ENCODE measurements at regions not wholly inside any gene's neighbourhood (a gene's known extent, or its start where the extent isn't known, plus 50 kb on each side); places are given as distances from the start of the nearest gene placed in this dataset.
A peak's percentile ranks its signal among the peaks of the same experiment; 100 is the strongest.

DNA sequence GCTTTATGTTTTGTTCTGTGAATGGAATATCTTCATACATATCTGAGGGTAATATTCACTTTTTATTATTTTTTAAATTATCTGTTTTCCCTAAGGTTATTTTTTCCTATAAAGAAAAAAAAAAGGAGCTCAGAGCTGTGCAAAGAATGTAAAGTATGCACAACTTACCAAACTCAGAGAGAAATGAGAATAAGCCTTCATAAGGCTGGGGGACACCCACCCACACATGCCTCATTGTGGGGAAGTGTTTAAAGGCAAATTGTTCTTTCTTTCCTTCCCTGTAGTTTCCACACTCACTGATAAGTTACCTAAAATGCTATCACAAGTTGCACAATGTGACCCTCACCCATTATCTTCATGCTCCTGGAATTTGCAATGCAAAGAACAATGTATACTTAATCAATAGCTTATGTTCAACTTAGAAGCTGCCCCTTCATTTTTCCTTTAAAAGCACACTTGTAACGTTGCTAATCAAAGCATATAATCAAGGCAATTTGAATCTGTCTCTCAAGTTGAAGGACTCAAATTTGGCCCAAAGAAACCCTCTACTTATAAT, 108.1 kb downstream of the GNAT3 start:
- DNase-seq: no peak

DNA sequence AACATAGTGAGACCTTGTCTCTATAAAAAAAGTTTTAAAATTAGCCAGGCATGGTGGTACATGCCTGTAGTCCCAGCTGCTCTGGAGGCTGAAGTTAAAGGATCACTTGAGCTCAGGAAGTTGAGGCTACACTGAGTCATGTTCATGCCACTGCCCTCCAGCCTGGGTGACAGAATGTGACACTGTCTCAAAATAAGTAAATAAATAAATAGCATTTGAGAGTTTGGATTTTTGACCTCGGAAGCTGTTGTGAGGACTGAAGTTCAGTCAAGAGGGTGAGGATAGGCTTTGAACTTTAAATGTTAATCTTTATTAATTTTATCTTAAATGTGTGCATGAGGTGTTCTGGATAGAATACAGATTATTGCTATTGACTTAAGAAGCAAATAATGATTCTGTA, 110.2 kb downstream of the GNAT3 start:
- no peak for DNase-seq

DNA sequence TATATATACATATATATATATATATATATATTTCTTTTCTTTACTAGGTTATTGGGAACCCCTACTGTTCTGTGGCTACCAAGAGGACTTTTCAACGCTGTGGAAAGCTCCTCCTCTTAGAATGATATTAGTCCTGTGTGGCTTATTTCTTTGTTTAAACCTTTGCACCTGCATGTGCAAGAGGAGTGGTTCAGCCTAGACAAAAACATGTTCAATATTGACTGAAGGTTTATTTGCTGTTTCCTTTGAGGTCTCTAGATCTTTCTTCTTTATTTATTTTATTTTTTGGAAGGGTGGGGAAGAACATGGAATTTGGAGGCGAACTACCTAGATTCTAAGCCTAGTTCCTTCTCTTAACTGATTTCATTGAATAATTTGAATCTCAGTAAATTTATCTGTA, 118.1 kb downstream of the GNAT3 start:
- DNase-seq: no peak

DNA sequence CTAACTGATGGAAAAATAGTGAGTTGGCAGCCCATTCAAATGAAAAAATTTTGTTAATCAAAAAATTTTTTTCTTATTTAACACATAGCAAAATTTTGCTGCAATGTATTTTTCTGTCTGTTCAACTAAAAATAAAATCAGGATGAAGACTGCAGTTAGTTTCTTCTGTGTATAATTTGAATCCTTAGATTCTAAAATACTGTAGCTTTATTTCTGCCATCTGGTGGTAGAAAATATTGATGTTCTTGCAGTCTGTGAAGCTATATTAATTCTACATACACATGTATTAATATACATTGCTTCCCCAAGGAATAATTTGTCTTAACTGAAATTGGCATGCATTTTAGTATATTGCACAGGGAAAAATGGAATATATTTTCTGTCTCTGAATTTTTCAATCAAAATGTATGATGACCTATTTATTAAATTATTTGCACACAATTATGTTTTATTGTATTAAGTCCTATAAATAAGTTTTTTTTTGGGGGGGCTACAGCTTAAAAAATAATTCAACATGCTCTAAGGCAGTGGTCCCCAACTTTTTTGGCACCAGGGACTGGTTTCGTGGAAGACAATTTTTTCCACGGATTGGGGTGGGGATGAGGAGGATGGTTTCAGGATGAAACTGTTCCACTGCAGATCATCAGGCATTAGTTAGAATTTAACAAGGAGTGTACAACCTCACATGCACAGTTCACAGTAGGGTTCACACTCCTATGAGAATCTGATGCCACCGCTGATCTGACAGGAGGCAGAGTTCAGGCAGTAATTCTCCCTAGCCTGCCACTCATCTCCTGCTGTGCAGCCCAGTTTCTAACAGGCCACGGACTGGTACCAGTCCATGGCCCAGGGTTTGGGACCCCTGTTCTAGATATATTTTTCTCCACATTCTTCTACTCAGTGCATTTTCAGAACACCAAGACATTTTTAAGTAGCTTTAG, 119.4 kb downstream of the GNAT3 start:
- peak; percentile 67 for DNase-seq

DNA sequence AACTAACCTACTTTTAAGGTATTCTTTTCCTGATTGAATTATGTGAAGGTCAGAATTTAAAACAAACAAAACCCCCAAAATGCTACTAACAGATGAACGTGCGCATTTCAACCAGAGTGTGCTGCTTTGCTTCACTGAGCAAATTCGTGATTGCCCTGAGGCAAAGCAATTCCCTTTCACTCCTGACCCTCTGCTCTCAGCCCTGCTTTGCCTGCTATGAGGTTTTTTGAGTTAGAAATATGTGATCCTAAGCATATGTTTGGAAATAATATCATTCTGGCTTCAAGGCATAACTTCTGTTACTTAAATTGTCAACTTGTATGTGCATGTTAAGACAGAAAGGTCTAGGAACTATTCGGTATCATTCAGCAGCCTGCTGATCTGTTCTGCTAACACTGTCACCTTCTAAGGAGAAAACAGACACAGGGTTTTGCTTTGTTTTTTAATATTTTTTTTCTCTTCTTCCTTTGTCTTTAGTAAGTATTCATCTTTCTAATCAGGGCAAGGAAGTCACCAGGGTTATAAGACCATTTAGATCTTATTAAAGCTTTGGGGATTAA, 124.2 kb downstream of the GNAT3 start:
- DNase-seq: no peak

DNA sequence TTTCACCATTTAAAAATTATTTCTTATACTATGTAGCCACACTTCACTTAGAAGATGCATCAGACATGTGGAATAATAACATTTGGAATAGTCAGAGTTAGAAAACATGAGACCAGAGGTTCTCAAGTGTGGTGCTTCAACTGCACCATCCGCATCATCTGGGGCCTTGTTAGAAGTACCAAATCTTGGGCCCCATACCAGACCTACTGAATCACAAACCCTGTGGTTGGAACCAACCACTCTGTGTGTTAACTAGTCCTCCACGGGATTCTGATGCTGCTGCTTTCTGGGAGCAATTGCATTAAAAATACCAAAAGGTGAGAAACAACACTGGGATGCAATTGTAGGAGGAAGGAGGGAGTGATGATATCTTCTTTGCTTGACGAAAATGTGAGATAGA, 125.2 kb downstream of the GNAT3 start:
- no peak for DNase-seq

DNA sequence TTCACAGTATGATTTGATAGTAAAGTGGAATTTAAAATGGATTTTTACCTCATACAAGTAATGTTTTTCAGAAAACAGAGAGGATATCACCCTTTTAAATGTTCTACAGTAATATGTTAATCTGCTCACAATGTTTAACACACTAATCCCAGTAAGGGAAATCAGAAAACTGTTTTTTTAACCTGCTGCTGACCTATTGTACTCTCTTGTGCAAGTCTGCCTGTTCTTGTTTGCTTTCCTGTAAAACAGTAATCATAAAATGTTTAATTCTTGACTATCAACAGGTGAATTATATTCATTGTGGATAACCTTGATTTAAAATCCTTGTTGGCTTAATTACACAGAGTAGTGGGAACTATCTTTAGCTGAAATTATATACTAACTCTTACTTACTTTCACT, 126.4 kb downstream of the GNAT3 start:
- no peak for DNase-seq

DNA sequence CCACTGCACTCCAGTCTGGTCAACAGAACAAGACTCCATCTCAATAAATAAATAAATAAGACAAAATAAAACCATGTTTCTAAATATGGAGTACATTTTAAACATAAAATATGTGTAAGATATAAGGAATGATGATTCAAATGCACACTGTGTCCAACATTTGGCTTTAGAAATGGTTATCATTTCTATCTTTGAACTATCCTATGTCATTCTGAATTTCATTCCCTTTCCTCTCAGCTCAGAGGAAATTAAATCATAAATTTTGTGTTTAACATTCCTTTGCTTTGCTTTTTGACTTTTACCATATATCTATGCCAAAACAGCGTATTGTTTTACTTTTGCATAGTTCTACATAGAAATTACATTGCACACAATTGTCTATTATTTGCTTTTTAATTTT, 130.9 kb downstream of the GNAT3 start:
- DNase-seq: no peak

DNA sequence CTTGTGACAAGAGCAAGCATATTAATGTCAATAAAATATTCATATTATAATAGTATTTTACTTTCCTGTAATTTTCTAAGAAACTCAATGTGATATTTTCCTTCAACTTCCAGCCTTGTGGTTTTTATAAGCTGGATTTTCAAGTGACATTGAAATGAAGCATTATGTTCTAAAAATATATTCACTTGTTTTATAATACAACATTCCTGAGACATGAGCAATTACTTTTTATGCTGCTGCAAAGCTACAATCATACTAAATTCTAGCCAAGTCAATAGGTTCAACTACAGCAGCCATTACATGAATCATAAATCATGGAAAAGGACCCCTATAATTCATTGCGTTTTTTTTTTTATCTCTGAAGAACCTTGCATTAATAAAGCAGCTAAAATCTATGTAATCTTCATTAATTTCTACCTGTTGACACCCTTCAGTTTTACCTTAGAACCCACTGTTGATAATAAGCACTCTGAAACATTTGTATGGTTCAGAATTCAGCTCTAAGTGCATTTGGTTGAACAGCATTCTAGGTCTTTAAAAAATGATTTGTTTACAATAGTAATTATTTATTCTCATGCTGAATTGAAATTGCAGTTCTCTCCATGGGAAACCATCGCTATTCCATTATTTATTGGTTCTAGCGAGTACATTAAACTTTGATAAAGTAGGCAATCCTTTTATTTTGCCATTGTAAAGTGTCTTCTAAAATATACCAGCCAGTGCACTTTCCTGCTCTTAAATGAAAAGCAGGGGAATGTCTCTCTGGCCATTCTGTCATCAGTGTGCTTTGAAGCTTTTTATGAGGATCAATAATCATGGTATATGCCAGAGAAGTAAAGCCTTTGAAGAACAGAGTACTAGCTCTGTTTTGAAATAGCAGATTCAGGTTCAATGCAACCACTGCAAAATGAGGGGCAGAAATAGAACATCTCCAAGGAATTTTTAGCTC, 132.6 kb downstream of the GNAT3 start:
- DNase-seq: no peak

DNA sequence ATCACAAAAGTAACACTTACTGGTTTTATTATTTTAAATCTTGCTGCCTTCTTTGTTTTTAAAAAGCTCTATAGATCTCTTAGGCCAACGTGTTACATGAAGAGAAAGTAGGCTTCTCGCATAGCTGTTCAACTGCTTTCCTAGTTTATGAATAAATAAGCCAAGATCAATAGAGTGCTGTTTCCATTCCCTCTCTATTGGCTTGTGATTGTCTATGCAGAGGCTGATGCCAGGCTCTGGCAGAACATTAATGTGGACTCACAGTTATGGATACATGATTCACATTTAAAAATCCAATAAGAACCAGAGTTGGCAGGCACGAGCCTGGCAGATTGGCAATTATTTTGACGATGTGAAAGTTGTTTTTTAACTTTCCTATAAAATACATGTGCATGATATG, 137.5 kb downstream of the GNAT3 start:
- no peak for DNase-seq

DNA sequence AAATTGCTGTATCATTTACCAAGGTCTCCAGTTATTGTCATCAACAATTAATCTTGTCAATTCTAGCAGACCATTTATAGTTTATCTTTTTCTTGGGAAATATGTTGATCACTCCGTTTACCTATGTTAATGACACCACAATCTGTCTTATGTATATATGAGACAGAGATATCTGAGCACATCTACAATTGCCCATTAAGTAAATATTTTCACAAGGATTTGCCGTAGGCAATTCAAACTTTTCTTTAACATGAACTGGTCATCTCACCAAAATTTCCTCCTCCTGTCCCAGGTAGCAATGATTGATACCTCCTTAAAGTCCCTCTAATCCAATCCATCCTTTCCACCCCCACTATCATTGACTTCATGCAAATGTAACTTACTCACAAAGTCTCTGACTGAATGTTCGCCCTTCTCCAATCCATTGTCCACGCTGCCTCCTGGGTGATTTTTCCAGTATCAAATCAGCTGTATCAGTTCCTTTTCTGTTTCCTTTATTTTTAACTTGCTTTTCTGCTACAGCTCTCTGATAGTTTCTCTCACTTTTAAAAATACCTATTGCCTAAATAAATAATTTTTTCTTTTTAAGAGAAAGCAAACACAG, 138.3 kb downstream of the GNAT3 start:
- no peak for DNase-seq

DNA sequence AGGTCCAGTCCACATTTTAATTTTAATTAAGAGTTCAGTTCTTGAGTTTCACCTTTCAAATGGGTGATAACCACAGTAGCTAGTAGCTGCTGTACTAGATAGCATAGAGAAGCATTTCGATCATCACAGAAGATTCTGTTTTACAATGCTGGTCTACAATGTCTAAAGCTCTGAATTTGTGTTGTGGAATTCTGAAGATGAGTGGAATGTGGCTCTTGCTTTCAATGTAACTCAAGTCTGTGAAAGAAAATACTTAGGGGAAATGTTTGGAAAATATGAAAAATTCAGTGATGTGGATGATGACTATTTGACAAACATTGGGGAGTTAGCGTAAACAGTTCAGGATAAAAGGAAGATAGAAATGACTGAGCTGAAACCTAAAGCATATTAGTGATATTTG, 139.4 kb downstream of the GNAT3 start:
- DNase-seq: no peak

DNA sequence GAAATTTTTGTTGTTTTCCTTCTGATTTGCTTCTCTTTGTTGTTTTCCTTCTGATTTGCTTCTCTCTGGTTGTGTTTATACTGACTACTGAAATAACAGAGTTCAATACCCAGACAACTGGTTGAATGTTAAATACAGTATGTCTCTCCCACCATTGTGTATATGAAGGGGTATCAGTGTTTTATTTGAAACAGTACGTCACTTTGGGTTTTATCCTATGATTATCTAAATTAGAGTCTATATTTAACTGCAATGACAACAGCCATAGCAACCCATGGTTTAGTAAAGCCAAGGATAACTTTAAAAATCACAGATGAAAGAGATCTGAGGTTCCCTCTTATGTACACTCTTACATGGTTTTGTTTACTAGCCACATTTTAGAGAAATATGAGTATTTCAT, 141.3 kb downstream of the GNAT3 start:
- no peak for DNase-seq

DNA sequence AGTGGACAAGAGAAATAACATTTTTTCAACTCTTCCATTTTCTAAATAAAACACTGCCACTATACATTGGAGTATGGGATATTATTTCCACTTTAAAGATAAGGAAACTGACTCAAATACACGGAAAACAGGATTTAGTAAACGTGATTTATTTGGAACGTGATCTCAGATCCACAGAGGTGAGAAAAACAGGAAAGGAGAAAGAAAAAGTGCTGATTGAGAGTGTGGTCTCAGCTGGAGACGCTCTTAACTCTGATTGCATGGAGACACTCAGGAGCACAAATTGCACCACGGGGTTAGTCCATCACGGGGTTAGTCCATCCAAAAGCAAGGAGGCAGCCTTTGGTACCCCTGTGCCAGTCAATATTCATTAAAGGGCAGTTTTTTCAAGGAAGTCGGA, 142.5 kb downstream of the GNAT3 start:
- DNase-seq: no peak

DNA sequence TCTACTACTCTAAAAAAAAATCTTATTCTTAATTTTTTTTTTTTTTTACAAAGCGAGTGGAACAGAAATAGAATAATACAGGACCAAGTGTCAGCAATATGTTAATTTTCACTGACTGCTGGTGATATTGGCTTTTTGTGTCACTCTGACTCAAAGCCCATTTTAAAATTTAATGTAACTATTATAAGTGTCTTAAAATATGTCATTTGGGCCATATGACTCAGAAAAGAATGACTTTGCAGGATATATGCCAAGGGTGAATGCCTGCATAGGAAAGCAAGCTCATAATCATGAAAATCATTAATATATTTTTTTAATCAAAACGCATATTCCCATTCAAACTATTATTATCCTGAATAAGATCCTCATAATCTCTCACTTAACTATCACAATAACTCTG, 149.2 kb downstream of the GNAT3 start:
- DNase-seq: no peak

DNA sequence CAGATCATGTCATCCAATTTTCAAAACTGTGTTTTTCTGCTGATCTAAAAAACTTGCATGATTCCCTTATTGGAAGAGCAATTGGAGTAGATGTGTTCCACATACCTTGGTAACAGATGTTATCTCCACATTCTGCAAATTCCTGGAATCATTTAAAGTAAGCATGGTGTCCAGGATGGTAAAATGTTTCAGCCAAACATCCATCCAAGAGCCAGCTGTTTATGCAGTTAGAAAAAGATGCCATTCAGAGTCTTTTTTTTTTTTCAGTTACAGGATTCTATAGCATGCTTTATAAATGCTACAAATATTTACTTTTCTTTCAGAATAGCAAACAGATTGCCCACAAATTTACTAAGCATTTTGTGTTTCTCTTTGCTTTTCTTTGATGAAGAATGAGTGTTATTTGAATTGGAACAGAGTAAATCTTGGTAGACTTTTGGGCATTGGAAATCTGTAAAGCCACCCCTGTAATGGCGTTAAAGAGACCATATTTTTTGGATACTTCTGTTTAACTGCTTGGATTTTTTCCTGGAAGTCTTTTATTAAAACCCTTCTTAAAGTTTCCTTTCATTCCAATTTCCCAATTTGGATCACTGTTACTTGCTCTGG, 149.8 kb downstream of the GNAT3 start:
- no peak for DNase-seq

DNA sequence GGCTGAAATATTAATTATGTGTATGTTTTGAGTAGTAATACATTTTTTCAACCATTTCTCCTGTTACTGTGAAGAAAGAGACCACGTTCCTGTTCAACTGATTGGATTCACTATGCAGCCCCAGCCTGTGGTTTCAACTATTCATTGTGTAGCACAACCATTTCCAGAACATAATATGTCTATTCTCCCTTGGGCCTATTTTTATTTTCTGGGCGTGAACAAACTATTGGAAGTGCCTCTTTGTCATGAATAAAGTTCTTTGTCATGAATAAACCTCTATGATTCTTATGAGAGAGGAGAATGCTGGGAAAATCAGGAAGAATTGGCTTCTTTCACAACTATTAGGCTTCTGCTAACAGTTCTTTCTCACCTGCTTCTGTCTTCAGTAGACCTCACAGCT, 152.4 kb downstream of the GNAT3 start:
- no peak for DNase-seq

DNA sequence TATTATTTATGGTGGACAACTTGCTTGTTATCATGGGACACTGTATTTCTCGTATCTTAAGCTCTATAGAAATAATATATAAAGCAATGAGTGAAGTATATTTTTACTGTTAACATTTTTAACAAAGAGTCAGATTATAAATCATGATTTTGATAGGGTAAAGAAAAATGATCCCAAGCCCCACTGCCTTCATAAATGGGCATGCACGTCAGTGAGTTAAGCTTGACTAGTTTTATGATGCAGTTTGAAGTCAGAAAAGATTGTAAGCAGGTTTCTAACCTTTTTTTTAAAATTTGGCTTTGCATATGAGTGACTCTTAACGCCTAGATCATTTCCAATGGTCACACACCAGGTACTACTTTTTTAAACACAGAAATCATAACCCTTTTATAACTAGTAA, 152.8 kb downstream of the GNAT3 start:
- DNase-seq: no peak

DNA sequence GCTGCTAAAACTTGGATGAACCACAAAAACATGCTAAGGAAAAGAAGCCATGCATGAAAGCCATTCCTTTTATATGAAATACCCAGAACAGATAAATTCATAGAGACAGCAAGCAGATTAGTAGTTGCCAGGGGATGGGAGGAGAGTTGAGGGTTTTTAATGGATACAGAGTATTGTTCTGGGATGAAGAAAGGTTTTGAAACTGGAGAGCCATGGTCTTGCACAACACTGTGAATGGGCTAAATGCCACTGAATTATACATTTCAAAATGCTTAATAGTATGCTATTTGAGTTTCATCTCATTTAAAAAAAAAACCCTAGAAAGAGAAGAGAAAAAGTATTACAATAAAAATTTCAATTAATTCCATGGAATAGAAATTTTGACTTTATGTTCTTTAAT, 154.3 kb downstream of the GNAT3 start:
- no peak for DNase-seq

DNA sequence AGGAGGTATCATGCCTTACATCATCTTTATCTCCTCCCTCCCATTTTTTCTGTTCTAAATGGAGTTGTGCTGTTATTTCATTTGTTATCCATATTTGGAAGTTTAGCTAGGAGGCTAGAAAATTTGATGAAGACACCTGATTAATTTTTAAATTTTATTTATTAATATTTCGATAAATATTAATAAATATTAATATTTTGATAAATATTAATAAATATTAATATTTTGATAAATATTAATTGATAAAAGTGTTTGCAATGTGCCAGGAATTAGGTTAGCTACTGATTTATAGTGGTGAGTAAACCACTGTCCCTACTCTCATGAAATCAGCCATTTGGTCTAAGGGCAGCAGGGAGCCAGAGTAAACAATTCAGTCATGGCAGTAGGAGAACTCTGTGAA, 161.4 kb downstream of the GNAT3 start:
- no peak for DNase-seq

DNA sequence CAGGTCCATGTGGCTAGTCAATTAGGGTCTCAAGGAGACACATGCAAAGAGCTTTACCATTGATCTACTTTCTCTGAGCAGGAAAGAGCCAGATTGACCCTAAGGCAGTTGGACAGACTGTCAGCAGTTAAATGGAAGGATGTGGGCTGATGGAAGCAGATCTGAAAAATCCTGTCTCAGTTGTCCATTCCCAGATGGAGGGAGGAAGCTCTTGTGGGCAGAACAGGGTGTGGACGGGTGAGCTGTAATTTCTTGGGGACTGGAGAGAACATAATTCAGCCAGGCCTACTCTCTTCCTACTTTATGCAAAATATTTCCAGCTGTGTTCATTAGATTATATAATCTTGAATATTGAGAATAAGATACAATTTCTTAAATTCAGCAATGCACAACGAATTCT, 163.6 kb downstream of the GNAT3 start:
- DNase-seq: no peak

DNA sequence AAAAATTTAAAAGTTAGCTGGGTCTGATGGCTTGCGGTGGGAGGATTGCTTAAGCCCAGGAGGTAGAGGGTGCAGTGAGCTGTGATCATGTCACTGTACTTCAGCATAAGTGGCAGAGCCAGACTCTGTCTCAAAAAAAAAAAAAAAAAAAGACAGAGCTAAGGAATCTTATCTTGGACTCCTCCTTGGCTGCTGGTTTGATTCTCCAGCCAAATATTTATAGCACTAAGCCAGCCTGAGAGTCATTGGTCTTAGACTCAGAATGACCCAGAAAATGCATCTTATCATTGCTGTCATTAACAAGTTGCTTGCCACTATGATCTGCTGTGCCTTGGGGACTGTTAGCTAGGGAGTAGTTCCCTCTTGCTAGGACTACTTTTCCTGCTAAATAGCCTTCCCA, 164.7 kb downstream of the GNAT3 start:
- DNase-seq: peak; percentile 32

Measured in hematopoietic multipotent progenitor cell treated with erythropoietin and hydrocortisone succinate and interleukin-3 and kit ligand, for 6 days (in vitro differentiated cells).